Adrenal gland (tissue), 5 donors: ENCODE measurements at regions not wholly inside any gene's neighbourhood (a gene's known extent, or its start where the extent isn't known, plus 50 kb on each side); places are given as distances from the start of the nearest gene placed in this dataset.

Experiments used
- POLR2A ChIP-seq, 2 donors: fragments of 450-650 bp; IDR thresholded peaks; one replicate each; pipeline ENCODE4 v1.6.1; 2017; ENCODE audit warnings: antibody characterized with exemption in 2 of 2, mild to moderate bottlenecking in 2 of 2, moderate library complexity in 1 of 2
- TF ChIP-seq, protein P1 (sequence below), 6 experiments: fragments of 450-650 bp in 4 of 6; fragments of 200-600 bp in 2 of 6; sonication (generic) in 1 of 6; IDR thresholded peaks; 1 replicate in 5 of 6; 2 replicates in 1 of 6; pipeline versions ENCODE4 v1.5.1 to v1.8.0; 2016 to 2021; ENCODE audit warnings: antibody characterized with exemption in 6 of 6, mild to moderate bottlenecking in 2 of 6, moderate library complexity in 1 of 6
- donor health status: DM: no; HTN: no; CAD: no.

DNA sequence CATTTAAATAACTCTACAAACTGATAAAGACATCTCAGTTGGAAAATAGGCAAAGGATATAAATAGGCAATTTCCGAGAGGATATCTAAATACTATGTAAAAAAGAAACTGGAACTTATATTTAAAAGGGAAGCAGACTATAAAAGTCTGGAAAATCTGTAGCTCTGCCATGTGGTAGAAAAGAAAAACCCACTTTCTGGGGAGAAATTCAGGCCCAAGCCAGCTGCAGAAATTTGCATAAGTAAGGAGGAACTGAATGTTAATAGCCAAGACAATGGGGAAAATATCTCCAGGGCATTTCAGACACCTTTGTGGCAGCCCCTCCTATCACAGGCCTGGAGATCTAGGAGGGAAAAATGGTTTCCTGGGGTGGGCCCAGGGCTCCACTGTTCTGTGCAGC is 97.8 kb upstream of the ZBED5 start:
- TF ChIP-seq, protein P1, sequence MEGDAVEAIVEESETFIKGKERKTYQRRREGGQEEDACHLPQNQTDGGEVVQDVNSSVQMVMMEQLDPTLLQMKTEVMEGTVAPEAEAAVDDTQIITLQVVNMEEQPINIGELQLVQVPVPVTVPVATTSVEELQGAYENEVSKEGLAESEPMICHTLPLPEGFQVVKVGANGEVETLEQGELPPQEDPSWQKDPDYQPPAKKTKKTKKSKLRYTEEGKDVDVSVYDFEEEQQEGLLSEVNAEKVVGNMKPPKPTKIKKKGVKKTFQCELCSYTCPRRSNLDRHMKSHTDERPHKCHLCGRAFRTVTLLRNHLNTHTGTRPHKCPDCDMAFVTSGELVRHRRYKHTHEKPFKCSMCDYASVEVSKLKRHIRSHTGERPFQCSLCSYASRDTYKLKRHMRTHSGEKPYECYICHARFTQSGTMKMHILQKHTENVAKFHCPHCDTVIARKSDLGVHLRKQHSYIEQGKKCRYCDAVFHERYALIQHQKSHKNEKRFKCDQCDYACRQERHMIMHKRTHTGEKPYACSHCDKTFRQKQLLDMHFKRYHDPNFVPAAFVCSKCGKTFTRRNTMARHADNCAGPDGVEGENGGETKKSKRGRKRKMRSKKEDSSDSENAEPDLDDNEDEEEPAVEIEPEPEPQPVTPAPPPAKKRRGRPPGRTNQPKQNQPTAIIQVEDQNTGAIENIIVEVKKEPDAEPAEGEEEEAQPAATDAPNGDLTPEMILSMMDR (IDR thresholded peaks at IDR 0.05): no peak
- TF ChIP-seq POLR2A (IDR thresholded peaks at IDR 0.05): no peak
